GM12878 (cell line): ENCODE measurements at regions not wholly inside any gene's neighbourhood (a gene's known extent, or its start where the extent isn't known, plus 50 kb on each side); places are given as distances from the start of the nearest gene placed in this dataset.

Experiments used
- ATAC-seq: fragments of 200-7000 bp; cut with Tn5 transposase; 3 replicates; pipeline ENCODE4 v1.9.1; 2020; ENCODE audit warnings: mild to moderate bottlenecking, moderate library complexity
- BruUV-seq: library from RNA; stranded (reverse); fragments of 400-500 nt; replicated peaks from 2 replicates; lab custom pipeline; 2021; lab: Mats Ljungman, UMichigan
- CTCF ChIA-PET: fragments of 300-600 bp; sonication (Branson Sonifier 250); formaldehyde crosslinking; extraction: SDS; loops from one replicate; lab custom pipeline; 2021; ENCODE audit warnings: inconsistent platforms; lab: Yijun Ruan, JAX
- POLR2A ChIA-PET: fragments of 350-600 bp; formaldehyde crosslinking; extraction: SDS; loops from one replicate; lab custom pipeline; 2021; ENCODE audit warnings: inconsistent platforms; lab: Charles Lee
- RAD21 ChIA-PET: fragments of 300-600 bp; sonication (Branson Sonifier 250); formaldehyde crosslinking; loops from one replicate; lab custom pipeline; 2023; ENCODE audit warnings: antibody characterized with exemption; ENCODE audit not compliant: unreplicated experiment; lab: Charles Lee
- SMC1A ChIA-PET: fragments of 300-600 bp; sonication (Branson Sonifier 250); formaldehyde crosslinking; loops from one replicate; lab custom pipeline; 2023; ENCODE audit not compliant: unreplicated experiment, uncharacterized antibody; lab: Charles Lee
- DNase-seq: peaks from one replicate; pipeline ENCODE4 v3.0.0-alpha.2; 2011; ENCODE audit warnings: low read depth, low spot score
- FAIRE-seq: peaks from 3 replicates; lab custom pipeline; 2011; peaks lifted over from hg19 to GRCh38; lab: Jason Lieb, UNC
- H2AFZ ChIP-seq: 2 replicates; pipeline ENCODE4 v1.6.0; 2011; ENCODE audit warnings: low read depth, low read length, control low read depth; ENCODE audit not compliant: control insufficient read depth
- H3K27ac ChIP-seq: 2 replicates; pipeline ENCODE4 v1.5.1; 2011; ENCODE audit warnings: control low read depth; ENCODE audit not compliant: control insufficient read depth, insufficient read depth
- H3K27me3 ChIP-seq, 2 experiments: replicated peaks in 1 of 2; 2 replicates each; pipeline versions ENCODE4 v1.6.0 to v1.6.1; 2011; ENCODE audit warnings: low read length in 1 of 2; ENCODE audit not compliant: control insufficient read depth in 2 of 2, insufficient read depth in 2 of 2
- H3K36me3 ChIP-seq, 2 experiments: 2 replicates each; pipeline ENCODE4 v1.5.1; 2011; ENCODE audit warnings: low read length in 1 of 2; ENCODE audit not compliant: control insufficient read depth in 2 of 2, insufficient read depth in 2 of 2
- H3K4me1 ChIP-seq: 2 replicates; pipeline ENCODE4 v1.6.1; 2011; ENCODE audit warnings: mild to moderate bottlenecking, low read length, moderate library complexity, mixed read lengths; ENCODE audit not compliant: control insufficient read depth, insufficient read depth
- H3K4me2 ChIP-seq: 2 replicates; pipeline ENCODE4 v1.6.0; 2011; ENCODE audit warnings: control low read depth; ENCODE audit not compliant: control insufficient read depth, insufficient read depth
- H3K4me3 ChIP-seq: fragments of 200-600 bp; sonication (generic); 2 replicates; pipeline ENCODE4 v1.5.1; 2016
- H3K79me2 ChIP-seq: 2 replicates; pipeline ENCODE4 v1.6.0; 2011; ENCODE audit warnings: low read length; ENCODE audit not compliant: control insufficient read depth, insufficient read depth
- H3K9ac ChIP-seq: 2 replicates; pipeline ENCODE4 v1.8.0; 2011; ENCODE audit warnings: low read length, control low read depth, mixed read lengths; ENCODE audit not compliant: control insufficient read depth, insufficient read depth
- H3K9me3 ChIP-seq: replicated peaks from 3 replicates; pipeline ENCODE4 v1.5.1; 2011; ENCODE audit warnings: mild to moderate bottlenecking, low read length; ENCODE audit not compliant: control insufficient read depth, insufficient read depth
- H4K20me1 ChIP-seq: 2 replicates; pipeline ENCODE4 v1.6.0; 2011; ENCODE audit not compliant: control insufficient read depth, insufficient read depth
- BMI1 ChIP-seq: fragments of 450-650 bp; IDR thresholded peaks from 2 replicates; pipeline ENCODE4 v1.6.1; 2016; ENCODE audit warnings: mild to moderate bottlenecking, moderate library complexity, borderline replicate concordance
- IKZF1 ChIP-seq: fragments of 450-650 bp; conservative IDR thresholded peaks from 2 replicates; pipeline ENCODE4 v1.6.1; 2017; ENCODE audit warnings: antibody characterized with exemption, mild to moderate bottlenecking
- RAD21 ChIP-seq: IDR thresholded peaks from 2 replicates; pipeline ENCODE4 v1.6.1; 2011; ENCODE audit warnings: mild to moderate bottlenecking, low read depth, low read length, moderate library complexity; ENCODE audit not compliant: insufficient read depth
- SMC3 ChIP-seq: IDR thresholded peaks from 2 replicates; pipeline ENCODE4 v1.6.1; 2011; ENCODE audit warnings: low read length, improper control_type of control experiment, borderline replicate concordance
- WGBS: methylation state at CpG from one replicate; pipeline ENCODE4 v1.1.6; 2016; ENCODE audit warnings: low lambda C conversion rate; ENCODE audit not compliant: insufficient replicate concordance, insufficient coverage; ENCODE audit errors: missing lambda C conversion rate; 5-methylcytosine and 5-hydroxymethylcytosine counted together
- in situ Hi-C: fragments of 300-500 bp; cut with MboI; formaldehyde crosslinking; loops from 9 replicates; pipeline ENCODE4 v1.14.3; 2018; ENCODE audit warnings: mixed read lengths
- intact Hi-C: fragments of 100-400 bp; cut with micrococcal nuclease; formaldehyde crosslinking; loops from one replicate; pipeline ENCODE4 v1.14.2; 2022; ENCODE audit not compliant: unreplicated experiment
- TF ChIP-seq, protein P1 (sequence below), 3 experiments: IDR thresholded peaks in 2 of 3; conservative IDR thresholded peaks in 1 of 3; 2 replicates each; pipeline ENCODE4 v1.5.1; 2011; ENCODE audit warnings: low read depth in 3 of 3, low read length in 3 of 3, mild to moderate bottlenecking in 3 of 3, control low read depth in 2 of 3, moderate library complexity in 2 of 3, inconsistent platforms in 1 of 3, mixed read lengths in 1 of 3; ENCODE audit not compliant: control insufficient read depth in 2 of 3, insufficient read depth in 1 of 3; ENCODE audit errors: extremely low read depth in 1 of 3
- TF ChIP-seq, protein P2 (sequence below): fragments of 450-650 bp; formaldehyde crosslinking; IDR thresholded peaks from 2 replicates; pipeline ENCODE4 v1.4.0; 2020; ENCODE audit warnings: mild to moderate bottlenecking, moderate library complexity

DNA sequence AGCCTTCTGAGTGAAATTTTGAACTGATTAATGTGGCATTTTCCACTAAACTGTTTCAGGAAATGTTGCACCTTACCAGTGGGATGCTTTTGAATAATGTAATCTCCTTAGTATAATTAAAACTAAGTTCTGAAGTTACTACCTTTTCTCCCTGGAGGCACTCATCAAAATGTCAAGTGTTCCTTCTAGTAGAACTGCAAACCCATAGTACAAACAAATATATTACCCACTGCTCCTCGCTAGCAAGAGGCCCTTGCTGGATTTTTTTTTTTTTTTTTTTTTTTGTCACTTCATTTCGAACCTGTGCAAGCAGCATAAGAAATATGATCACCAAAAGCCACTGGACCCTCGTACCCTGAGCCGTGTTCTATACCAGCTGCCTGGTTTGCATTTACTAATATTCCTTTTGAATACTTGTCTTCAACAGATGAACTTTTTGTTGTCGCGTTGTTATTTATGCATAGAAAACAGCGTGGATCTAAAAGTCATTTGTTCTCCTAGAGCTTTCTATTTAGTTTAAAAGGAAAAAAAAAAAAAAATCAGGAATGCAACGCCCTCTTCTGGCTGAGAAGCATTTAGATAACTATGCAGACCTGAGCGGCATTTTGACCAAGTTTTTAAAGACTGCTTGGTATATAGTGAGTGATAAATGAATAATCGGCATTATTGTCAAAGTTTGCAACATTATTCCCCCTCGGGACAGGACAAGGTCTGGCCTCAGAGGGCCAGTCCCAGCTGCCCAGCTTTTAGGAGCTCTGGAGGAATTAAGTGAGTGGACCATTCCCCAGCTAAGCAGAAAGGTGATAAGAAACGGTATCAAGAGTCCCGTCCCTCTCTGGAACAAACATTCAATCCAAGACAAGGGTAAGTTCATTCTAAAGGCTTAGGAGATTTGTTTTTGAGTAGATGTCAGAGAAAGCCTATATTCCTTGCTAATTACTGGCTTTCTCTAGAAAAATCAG, 162.5 kb upstream of the KIF2A start:
- intact Hi-C loops (no loop called here), in situ Hi-C loops (no loop called here)
- Histone ChIP-seq H3K4me3 (no peak overlapping the region), H2AFZ (no peak overlapping the region), H4K20me1 (no peaks in the 10 kb centered on the region), H3K9me3 (no peaks in the 10 kb centered on the region), H3K9ac (no peak overlapping the region), H3K36me3 (no peaks in the 10 kb centered on the region), H3K4me2 (no peak overlapping the region), H3K79me2 (no peaks in the 10 kb centered on the region), H3K27me3 (0 out of 4 replicates have a peak, but pooled peaks cover 0 to 2% of the 10 kb centered on the region in 2 experiments), H3K4me1 (no peaks in the 10 kb centered on the region), H3K27ac (no peak overlapping the region)
- ChIA-PET CTCF (interaction anchor here (0.7 to 1.8 kb wide), 8 partner anchors 9 to 1088 kb away, joined by 3 to 12 read pairs (median 3); no protein-coding TSS in a partner anchor), POLR2A (no interaction called here), RAD21 (interaction anchor here (0.6 to 1.0 kb wide), 3 partner anchors 505 to 1184 kb away, joined by 3 to 4 read pairs (median 3); no protein-coding TSS in a partner anchor), SMC1A (interaction anchor here (1.0 kb wide), 1 partner anchor 95 kb away, joined by 3 read pairs; no protein-coding TSS in a partner anchor)
- ATAC-seq (peak; percentile 48; the same call in 1 of the 3 replicates), FAIRE-seq (no peak), DNase-seq (no peak)
- 32% methylated on average over 13 of the region's 13 CpGs for WGBS
- TF ChIP-seq, protein P1, sequence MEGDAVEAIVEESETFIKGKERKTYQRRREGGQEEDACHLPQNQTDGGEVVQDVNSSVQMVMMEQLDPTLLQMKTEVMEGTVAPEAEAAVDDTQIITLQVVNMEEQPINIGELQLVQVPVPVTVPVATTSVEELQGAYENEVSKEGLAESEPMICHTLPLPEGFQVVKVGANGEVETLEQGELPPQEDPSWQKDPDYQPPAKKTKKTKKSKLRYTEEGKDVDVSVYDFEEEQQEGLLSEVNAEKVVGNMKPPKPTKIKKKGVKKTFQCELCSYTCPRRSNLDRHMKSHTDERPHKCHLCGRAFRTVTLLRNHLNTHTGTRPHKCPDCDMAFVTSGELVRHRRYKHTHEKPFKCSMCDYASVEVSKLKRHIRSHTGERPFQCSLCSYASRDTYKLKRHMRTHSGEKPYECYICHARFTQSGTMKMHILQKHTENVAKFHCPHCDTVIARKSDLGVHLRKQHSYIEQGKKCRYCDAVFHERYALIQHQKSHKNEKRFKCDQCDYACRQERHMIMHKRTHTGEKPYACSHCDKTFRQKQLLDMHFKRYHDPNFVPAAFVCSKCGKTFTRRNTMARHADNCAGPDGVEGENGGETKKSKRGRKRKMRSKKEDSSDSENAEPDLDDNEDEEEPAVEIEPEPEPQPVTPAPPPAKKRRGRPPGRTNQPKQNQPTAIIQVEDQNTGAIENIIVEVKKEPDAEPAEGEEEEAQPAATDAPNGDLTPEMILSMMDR (IDR thresholded peaks at IDR 0.05 in 2 of 3, conservative IDR thresholded peaks at IDR 0.05 in 1 of 3; ENCODE audit: control insufficient read depth in 2 of 3, extremely low read depth in 1 of 3, insufficient read depth in 1 of 3, low read depth in 3 of 3, low read length in 3 of 3), result peak in 2 of 3 experiments; percentile 31 to 45; a peak in 4 of 6 replicates
- TF ChIP-seq, protein P2, sequence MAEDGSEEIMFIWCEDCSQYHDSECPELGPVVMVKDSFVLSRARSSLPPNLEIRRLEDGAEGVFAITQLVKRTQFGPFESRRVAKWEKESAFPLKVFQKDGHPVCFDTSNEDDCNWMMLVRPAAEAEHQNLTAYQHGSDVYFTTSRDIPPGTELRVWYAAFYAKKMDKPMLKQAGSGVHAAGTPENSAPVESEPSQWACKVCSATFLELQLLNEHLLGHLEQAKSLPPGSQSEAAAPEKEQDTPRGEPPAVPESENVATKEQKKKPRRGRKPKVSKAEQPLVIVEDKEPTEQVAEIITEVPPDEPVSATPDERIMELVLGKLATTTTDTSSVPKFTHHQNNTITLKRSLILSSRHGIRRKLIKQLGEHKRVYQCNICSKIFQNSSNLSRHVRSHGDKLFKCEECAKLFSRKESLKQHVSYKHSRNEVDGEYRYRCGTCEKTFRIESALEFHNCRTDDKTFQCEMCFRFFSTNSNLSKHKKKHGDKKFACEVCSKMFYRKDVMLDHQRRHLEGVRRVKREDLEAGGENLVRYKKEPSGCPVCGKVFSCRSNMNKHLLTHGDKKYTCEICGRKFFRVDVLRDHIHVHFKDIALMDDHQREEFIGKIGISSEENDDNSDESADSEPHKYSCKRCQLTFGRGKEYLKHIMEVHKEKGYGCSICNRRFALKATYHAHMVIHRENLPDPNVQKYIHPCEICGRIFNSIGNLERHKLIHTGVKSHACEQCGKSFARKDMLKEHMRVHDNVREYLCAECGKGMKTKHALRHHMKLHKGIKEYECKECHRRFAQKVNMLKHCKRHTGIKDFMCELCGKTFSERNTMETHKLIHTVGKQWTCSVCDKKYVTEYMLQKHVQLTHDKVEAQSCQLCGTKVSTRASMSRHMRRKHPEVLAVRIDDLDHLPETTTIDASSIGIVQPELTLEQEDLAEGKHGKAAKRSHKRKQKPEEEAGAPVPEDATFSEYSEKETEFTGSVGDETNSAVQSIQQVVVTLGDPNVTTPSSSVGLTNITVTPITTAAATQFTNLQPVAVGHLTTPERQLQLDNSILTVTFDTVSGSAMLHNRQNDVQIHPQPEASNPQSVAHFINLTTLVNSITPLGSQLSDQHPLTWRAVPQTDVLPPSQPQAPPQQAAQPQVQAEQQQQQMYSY (CRISPR knock-in tag), result no peak
- TF ChIP-seq SMC3 (0 out of 2 replicates have a peak, but pooled peaks have one; percentile 8), RAD21 (0 out of 2 replicates have a peak, but pooled peaks have one; percentile 10), BMI1 (no peak), IKZF1 (no peak)
- BruUV-seq, result no TSS peak
